Liver (tissue), 8 donors: ENCODE measurements at regions not wholly inside any gene's neighbourhood (a gene's known extent, or its start where the extent isn't known, plus 50 kb on each side); places are given as distances from the start of the nearest gene placed in this dataset.

ENCODE experiments used
- DNase-seq: peaks from one replicate; pipeline ENCODE4 v3.0.0-alpha.2; 2017; ENCODE audit warnings: low spot score
- H3K27ac ChIP-seq, 2 donors: one replicate each; pipeline ENCODE4 v1.7.0; 2013; ENCODE audit warnings: inconsistent platforms in 2 of 2, low read length in 2 of 2, control low read depth in 1 of 2, low read depth in 1 of 2, mild to moderate bottlenecking in 1 of 2
- H3K27me3 ChIP-seq, 4 donors: one replicate each; pipeline versions ENCODE4 v1.6.1 to v1.7.0; 2013; ENCODE audit warnings: low read length in 3 of 4, inconsistent platforms in 1 of 4, mild to moderate bottlenecking in 1 of 4, moderate library complexity in 1 of 4; ENCODE audit not compliant: control insufficient read depth in 4 of 4, insufficient read depth in 4 of 4
- H3K36me3 ChIP-seq, 4 donors: one replicate each; pipeline versions ENCODE4 v1.6.1 to v1.7.0; 2013; ENCODE audit warnings: low read length in 3 of 4, mild to moderate bottlenecking in 3 of 4, low read depth in 1 of 4, moderate library complexity in 1 of 4; ENCODE audit not compliant: control insufficient read depth in 4 of 4, insufficient read depth in 3 of 4
- H3K4me1 ChIP-seq, 4 donors: one replicate each; pipeline versions ENCODE4 v1.6.1 to v1.7.0; 2013; ENCODE audit warnings: low read length in 3 of 4, mild to moderate bottlenecking in 3 of 4, moderate library complexity in 1 of 4; ENCODE audit not compliant: control insufficient read depth in 4 of 4, insufficient read depth in 4 of 4
- H3K4me3 ChIP-seq, 3 donors: one replicate each; pipeline versions ENCODE4 v1.6.1 to v1.7.0; 2013; ENCODE audit warnings: low read length in 3 of 3, control low read depth in 1 of 3, low read depth in 1 of 3, mild to moderate bottlenecking in 1 of 3
- H3K9ac ChIP-seq, 2 donors: one replicate each; pipeline ENCODE4 v1.7.0; 2013; ENCODE audit warnings: low read length in 2 of 2, mild to moderate bottlenecking in 2 of 2, moderate library complexity in 2 of 2, control low read depth in 1 of 2, low read depth in 1 of 2
- H3K9me3 ChIP-seq, 4 donors: one replicate each; pipeline versions ENCODE4 v1.6.1 to v1.7.0; 2013; ENCODE audit warnings: low read length in 3 of 4; ENCODE audit not compliant: control insufficient read depth in 4 of 4
- EGR1 ChIP-seq, 2 donors: IDR thresholded peaks; 2 replicates each; pipeline ENCODE4 v1.6.1; 2016 to 2018; ENCODE audit warnings: antibody characterized with exemption in 2 of 2, low read depth in 2 of 2
- FOXA1 ChIP-seq: IDR thresholded peaks from 2 replicates; pipeline ENCODE4 v1.6.1; 2016; ENCODE audit warnings: antibody characterized with exemption
- FOXA2 ChIP-seq: IDR thresholded peaks from 2 replicates; pipeline ENCODE4 v1.6.1; 2016; ENCODE audit warnings: antibody characterized with exemption
- GABPA ChIP-seq, 2 donors: IDR thresholded peaks in 1 of 2; conservative IDR thresholded peaks in 1 of 2; 2 replicates each; pipeline ENCODE4 v1.6.1; 2016; ENCODE audit warnings: antibody characterized with exemption in 2 of 2, mild to moderate bottlenecking in 1 of 2, moderate library complexity in 1 of 2
- HNF4A ChIP-seq, 2 donors: conservative IDR thresholded peaks; 2 replicates each; pipeline ENCODE4 v1.6.1; 2016; ENCODE audit warnings: antibody characterized with exemption in 2 of 2, mild to moderate bottlenecking in 2 of 2
- HNF4G ChIP-seq: IDR thresholded peaks from 2 replicates; pipeline ENCODE4 v1.6.1; 2016; ENCODE audit warnings: antibody characterized with exemption
- JUND ChIP-seq, 2 donors: IDR thresholded peaks; 2 replicates each; pipeline ENCODE4 v1.6.1; 2016; ENCODE audit warnings: antibody characterized with exemption in 2 of 2
- NR2F2 ChIP-seq: IDR thresholded peaks from 2 replicates; pipeline ENCODE4 v1.6.1; 2016; ENCODE audit warnings: antibody characterized with exemption
- RAD21 ChIP-seq, 2 donors: IDR thresholded peaks; 2 replicates each; pipeline ENCODE4 v1.6.1; 2016; ENCODE audit warnings: antibody characterized with exemption in 2 of 2, mild to moderate bottlenecking in 2 of 2
- RXRA ChIP-seq, 2 donors: IDR thresholded peaks; 2 replicates each; pipeline ENCODE4 v1.6.1; 2017 to 2018; ENCODE audit warnings: antibody characterized with exemption in 2 of 2, mild to moderate bottlenecking in 1 of 2
- SP1 ChIP-seq: IDR thresholded peaks from 2 replicates; pipeline ENCODE4 v1.6.1; 2018; ENCODE audit warnings: antibody characterized with exemption, mild to moderate bottlenecking
- TAF1 ChIP-seq: conservative IDR thresholded peaks from 2 replicates; pipeline ENCODE4 v1.6.1; 2016; ENCODE audit warnings: antibody characterized with exemption, mild to moderate bottlenecking
- YY1 ChIP-seq: IDR thresholded peaks from 2 replicates; pipeline ENCODE4 v1.6.1; 2016; ENCODE audit warnings: antibody characterized with exemption, mild to moderate bottlenecking
- WGBS: extraction: QIAGEN DNeasy Blood & Tissue Kit; methylation state at CpG from one replicate; pipeline ENCODE4 v1.1.7; 2013; 5-methylcytosine and 5-hydroxymethylcytosine counted together
- TF ChIP-seq, protein P1 (sequence below): IDR thresholded peaks from 2 replicates; pipeline ENCODE4 v1.6.1; 2016; ENCODE audit warnings: antibody characterized with exemption
- TF ChIP-seq, protein P2 (sequence below): IDR thresholded peaks from 2 replicates; pipeline ENCODE4 v1.6.1; 2016; ENCODE audit warnings: antibody characterized with exemption, mild to moderate bottlenecking
- TF ChIP-seq, protein P3 (sequence below): fragments of 150-350 bp; IDR thresholded peaks from 2 replicates; pipeline ENCODE4 v1.5.1; 2017; ENCODE audit warnings: improper control_type of control experiment, low read depth, low read length; ENCODE audit not compliant: missing input control
- TF ChIP-seq, protein P4 (sequence below): IDR thresholded peaks from 2 replicates; pipeline ENCODE4 v1.6.1; 2016; ENCODE audit warnings: antibody characterized with exemption
- TF ChIP-seq, protein P5 (sequence below): IDR thresholded peaks from 2 replicates; pipeline ENCODE4 v1.6.1; 2016; ENCODE audit warnings: antibody characterized with exemption
- donor health status: healthy.
- donor health status: healthy.
- donor health status: healthy.
- donor health status: healthy.
- donor health status: healthy.

DNA sequence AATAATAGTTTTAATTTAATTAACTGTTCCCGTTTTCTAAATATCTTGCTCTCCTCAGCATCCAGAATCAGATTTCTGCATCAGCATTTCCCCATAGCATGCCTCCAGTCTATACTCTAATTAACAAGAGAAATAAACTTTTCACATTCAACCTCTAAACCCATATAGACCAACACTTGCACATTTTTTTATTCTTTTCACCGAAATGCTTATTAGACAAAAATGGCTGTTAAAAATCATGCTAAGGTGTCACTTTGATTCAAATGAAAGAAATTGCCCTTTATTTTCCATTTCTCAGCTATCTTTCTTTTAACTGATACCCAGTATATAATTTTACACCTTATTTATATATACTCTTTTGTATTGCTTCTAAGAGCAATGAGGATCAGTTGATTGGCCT is 1107.1 kb upstream of the EPHA6 start:
- WGBS: 84% methylated on average over 2 of the region's 2 CpGs
- TF ChIP-seq RXRA (IDR thresholded peaks at IDR 0.05) (no peak), FOXA2 (no peak), RAD21 (IDR thresholded peaks at IDR 0.05) (no peak), HNF4G (no peak), JUND (IDR thresholded peaks at IDR 0.05) (no peak), YY1 (no peak), NR2F2 (no peak), GABPA (IDR thresholded peaks at IDR 0.05 in 1 of 2, conservative IDR thresholded peaks at IDR 0.05 in 1 of 2) (no peak)
- TF ChIP-seq, protein P1, sequence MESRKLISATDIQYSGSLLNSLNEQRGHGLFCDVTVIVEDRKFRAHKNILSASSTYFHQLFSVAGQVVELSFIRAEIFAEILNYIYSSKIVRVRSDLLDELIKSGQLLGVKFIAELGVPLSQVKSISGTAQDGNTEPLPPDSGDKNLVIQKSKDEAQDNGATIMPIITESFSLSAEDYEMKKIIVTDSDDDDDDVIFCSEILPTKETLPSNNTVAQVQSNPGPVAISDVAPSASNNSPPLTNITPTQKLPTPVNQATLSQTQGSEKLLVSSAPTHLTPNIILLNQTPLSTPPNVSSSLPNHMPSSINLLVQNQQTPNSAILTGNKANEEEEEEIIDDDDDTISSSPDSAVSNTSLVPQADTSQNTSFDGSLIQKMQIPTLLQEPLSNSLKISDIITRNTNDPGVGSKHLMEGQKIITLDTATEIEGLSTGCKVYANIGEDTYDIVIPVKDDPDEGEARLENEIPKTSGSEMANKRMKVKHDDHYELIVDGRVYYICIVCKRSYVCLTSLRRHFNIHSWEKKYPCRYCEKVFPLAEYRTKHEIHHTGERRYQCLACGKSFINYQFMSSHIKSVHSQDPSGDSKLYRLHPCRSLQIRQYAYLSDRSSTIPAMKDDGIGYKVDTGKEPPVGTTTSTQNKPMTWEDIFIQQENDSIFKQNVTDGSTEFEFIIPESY: no peak
- TF ChIP-seq, protein P2, sequence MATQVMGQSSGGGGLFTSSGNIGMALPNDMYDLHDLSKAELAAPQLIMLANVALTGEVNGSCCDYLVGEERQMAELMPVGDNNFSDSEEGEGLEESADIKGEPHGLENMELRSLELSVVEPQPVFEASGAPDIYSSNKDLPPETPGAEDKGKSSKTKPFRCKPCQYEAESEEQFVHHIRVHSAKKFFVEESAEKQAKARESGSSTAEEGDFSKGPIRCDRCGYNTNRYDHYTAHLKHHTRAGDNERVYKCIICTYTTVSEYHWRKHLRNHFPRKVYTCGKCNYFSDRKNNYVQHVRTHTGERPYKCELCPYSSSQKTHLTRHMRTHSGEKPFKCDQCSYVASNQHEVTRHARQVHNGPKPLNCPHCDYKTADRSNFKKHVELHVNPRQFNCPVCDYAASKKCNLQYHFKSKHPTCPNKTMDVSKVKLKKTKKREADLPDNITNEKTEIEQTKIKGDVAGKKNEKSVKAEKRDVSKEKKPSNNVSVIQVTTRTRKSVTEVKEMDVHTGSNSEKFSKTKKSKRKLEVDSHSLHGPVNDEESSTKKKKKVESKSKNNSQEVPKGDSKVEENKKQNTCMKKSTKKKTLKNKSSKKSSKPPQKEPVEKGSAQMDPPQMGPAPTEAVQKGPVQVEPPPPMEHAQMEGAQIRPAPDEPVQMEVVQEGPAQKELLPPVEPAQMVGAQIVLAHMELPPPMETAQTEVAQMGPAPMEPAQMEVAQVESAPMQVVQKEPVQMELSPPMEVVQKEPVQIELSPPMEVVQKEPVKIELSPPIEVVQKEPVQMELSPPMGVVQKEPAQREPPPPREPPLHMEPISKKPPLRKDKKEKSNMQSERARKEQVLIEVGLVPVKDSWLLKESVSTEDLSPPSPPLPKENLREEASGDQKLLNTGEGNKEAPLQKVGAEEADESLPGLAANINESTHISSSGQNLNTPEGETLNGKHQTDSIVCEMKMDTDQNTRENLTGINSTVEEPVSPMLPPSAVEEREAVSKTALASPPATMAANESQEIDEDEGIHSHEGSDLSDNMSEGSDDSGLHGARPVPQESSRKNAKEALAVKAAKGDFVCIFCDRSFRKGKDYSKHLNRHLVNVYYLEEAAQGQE: no peak
- TF ChIP-seq, protein P3, sequence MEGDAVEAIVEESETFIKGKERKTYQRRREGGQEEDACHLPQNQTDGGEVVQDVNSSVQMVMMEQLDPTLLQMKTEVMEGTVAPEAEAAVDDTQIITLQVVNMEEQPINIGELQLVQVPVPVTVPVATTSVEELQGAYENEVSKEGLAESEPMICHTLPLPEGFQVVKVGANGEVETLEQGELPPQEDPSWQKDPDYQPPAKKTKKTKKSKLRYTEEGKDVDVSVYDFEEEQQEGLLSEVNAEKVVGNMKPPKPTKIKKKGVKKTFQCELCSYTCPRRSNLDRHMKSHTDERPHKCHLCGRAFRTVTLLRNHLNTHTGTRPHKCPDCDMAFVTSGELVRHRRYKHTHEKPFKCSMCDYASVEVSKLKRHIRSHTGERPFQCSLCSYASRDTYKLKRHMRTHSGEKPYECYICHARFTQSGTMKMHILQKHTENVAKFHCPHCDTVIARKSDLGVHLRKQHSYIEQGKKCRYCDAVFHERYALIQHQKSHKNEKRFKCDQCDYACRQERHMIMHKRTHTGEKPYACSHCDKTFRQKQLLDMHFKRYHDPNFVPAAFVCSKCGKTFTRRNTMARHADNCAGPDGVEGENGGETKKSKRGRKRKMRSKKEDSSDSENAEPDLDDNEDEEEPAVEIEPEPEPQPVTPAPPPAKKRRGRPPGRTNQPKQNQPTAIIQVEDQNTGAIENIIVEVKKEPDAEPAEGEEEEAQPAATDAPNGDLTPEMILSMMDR: no peak
- TF ChIP-seq, protein P4, sequence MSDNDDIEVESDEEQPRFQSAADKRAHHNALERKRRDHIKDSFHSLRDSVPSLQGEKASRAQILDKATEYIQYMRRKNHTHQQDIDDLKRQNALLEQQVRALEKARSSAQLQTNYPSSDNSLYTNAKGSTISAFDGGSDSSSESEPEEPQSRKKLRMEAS: no peak
- TF ChIP-seq, protein P5, sequence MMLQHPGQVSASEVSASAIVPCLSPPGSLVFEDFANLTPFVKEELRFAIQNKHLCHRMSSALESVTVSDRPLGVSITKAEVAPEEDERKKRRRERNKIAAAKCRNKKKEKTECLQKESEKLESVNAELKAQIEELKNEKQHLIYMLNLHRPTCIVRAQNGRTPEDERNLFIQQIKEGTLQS: no peak
- H3K27me3 ChIP-seq: peaks cover 0 to 2% (median 0%) of the 10 kb centered on the region in 4 donors
- H3K36me3 ChIP-seq: no peaks in the 10 kb centered on the region
- H3K9me3 ChIP-seq: no peaks in the 10 kb centered on the region
- DNase-seq: no peak
- H3K4me3 ChIP-seq: no peak overlapping the region
- no peaks in the 10 kb centered on the region for H3K4me1 ChIP-seq
- H3K27ac ChIP-seq: no peak overlapping the region
- H3K9ac ChIP-seq: no peak overlapping the region

DNA sequence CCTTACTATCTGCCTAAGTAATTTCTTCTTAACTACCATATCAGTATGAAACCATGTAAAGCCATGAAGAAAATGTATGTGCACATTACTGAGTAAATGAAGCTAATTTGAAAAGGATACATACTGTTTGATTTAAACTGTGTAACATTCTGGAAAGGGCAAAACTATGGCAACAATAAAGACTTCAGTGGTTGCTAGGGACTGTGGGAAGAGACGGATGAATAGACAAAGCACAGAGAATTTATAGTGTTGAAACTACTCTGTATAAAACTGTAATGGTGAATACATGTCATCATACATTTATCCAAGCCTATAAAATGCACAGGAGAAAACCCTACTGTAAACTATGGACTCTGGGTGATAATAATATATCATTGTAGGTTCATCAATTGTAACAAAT is 1103.7 kb upstream of the EPHA6 start:
- Histone ChIP-seq H3K9ac (no peak overlapping the region), H3K36me3 (no peaks in the 10 kb centered on the region), H3K27me3 (peaks cover 0 to 2% (median 0%) of the 10 kb centered on the region in 4 donors), H3K4me3 (no peak overlapping the region), H3K27ac (no peak overlapping the region), H3K9me3 (no peaks in the 10 kb centered on the region), H3K4me1 (no peaks in the 10 kb centered on the region)
- TF ChIP-seq TAF1 (no peak), NR2F2 (no peak), GABPA (IDR thresholded peaks at IDR 0.05 in 1 of 2, conservative IDR thresholded peaks at IDR 0.05 in 1 of 2) (no peak), FOXA1 (no peak), SP1 (no peak), YY1 (no peak), HNF4A (conservative IDR thresholded peaks at IDR 0.05) (no peak), RAD21 (IDR thresholded peaks at IDR 0.05) (no peak), EGR1 (IDR thresholded peaks at IDR 0.05; ENCODE audit: low read depth in 2 of 2) (no peak)
- TF ChIP-seq, protein P1: no peak
- no peak for DNase-seq
- WGBS: 70% methylated on average over 1 of the region's 1 CpG
